ENCODE measurements at regions not wholly inside any gene's neighbourhood (a gene's known extent, or its start where the extent isn't known, plus 50 kb on each side); places are given as distances from the start of the nearest gene placed in this dataset.

DNA sequence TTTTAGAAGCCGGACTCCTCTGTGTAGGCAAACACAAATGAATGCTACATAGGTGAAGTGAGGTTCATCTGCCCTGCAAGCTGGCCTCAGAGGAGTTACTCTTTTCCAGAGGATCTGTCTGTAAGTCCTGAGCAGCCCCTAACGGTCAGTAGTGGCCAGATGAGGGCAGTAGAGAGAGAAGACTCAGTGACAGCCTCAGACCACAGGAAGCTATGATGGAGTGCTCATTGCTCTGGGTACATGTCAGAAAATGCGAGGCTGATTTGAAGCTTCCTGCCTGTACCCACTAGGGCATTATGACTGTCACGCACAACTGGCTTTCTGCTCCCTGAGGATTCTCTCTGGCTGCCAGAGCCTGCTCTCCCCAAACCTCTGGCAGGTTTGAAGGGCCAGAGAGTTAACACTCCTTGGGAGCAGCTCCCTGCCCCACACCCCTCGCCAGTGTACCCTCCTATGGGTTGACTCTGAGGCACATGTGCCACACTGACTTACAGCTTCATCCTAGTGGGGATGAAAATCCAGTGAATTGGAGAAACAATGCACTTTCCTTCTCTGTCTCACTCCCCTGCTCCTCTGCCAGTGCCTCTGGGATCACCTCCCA lies 141.5 kb downstream of the GABRG2 start:
- H3K36me3 ChIP-seq (ENCODE audit: control insufficient read depth in 1 of 2, insufficient read depth in 2 of 2, low read depth in 1 of 2, low read length in 2 of 2): no peaks in the 10 kb centered on the region
- 29% methylated on average over 5 of the region's 5 CpGs for WGBS
- H3K9me3 ChIP-seq (ENCODE audit: control insufficient read depth, low read length): no peaks in the 10 kb centered on the region

DNA sequence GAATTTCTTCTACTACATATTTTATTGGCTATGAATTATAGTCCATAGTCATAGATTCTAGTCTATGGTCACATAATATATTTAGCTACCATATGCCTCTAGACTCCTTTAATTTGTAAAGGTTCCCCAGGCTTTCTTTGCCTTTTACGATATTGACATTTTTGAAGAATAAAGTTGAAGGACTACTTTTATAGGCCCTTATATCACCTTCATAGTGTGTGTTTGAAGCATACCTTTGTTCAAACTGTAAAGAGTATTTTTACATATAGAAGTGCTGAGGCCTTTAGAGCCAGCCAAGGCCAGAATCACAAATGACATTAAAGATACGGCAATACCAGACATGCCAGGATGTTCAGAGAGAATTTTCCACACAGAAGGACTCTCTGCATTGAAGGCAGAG lies 147.0 kb downstream of the GABRG2 start:
- Histone ChIP-seq H3K18ac (ENCODE audit: low read depth in 1 of 2, low read length in 2 of 2) (no peak overlapping the region), H4K91ac (ENCODE audit: low read length) (no peak overlapping the region), H2BK5ac (ENCODE audit: low read depth, low read length, poor library complexity, severe bottlenecking) (no peak overlapping the region), H3K36me3 (ENCODE audit: control insufficient read depth in 1 of 2, insufficient read depth in 2 of 2, low read depth in 1 of 2, low read length in 2 of 2) (no peaks in the 10 kb centered on the region), H2AK5ac (ENCODE audit: low read length, severe bottlenecking) (no peak overlapping the region), H3K9ac (ENCODE audit: low read length) (no peak overlapping the region), H2BK15ac (ENCODE audit: low read depth, poor library complexity, severe bottlenecking) (no peak overlapping the region), H3K14ac (ENCODE audit: low read length in 2 of 2) (no peak overlapping the region), H3K4me3 (ENCODE audit: insufficient read depth in 1 of 2, low read depth in 1 of 2, low read length in 2 of 2) (no peak overlapping the region), H3K4ac (ENCODE audit: low read depth in 1 of 2, low read length in 2 of 2) (no peak overlapping the region), H2BK12ac (ENCODE audit: low read length in 2 of 2) (no peak overlapping the region), H3K4me2 (ENCODE audit: low read length, poor library complexity, severe bottlenecking) (no peak overlapping the region), H3K4me1 (ENCODE audit: control insufficient read depth, insufficient read depth, low read depth, low read length) (no peaks in the 10 kb centered on the region), H4K8ac (ENCODE audit: low read length) (no peak overlapping the region), H2BK120ac (ENCODE audit: low read depth, low read length) (no peak overlapping the region), H3K23ac (ENCODE audit: low read length in 2 of 2) (no peak overlapping the region), H3K9me3 (ENCODE audit: control insufficient read depth, low read length) (no peaks in the 10 kb centered on the region), H2AFZ (ENCODE audit: low read depth, low read length) (no peak overlapping the region), H3K27ac (ENCODE audit: low read length, poor library complexity, severe bottlenecking) (no peak overlapping the region), H3K79me1 (replicated peaks; ENCODE audit: low read length, poor library complexity, severe bottlenecking) (no peaks in the 10 kb centered on the region), H3K27me3 (ENCODE audit: control insufficient read depth in 1 of 2, insufficient read depth in 1 of 2, low read length in 2 of 2) (no peaks in the 10 kb centered on the region)
- WGBS: 86% methylated on average over 1 of the region's 2 CpGs
- no peak for DNase-seq

More for the DNA sequence above, 141.5 kb downstream of the GABRG2 start:
- DNase-seq: no peak
- Histone ChIP-seq H4K8ac (ENCODE audit: low read length) (no peak overlapping the region), H3K4me1 (ENCODE audit: control insufficient read depth, insufficient read depth, low read depth, low read length) (no peaks in the 10 kb centered on the region), H4K91ac (ENCODE audit: low read length) (no peak overlapping the region), H2BK12ac (ENCODE audit: low read length in 2 of 2) (no peak overlapping the region), H3K23ac (ENCODE audit: low read length in 2 of 2) (no peak overlapping the region), H3K4ac (ENCODE audit: low read depth in 1 of 2, low read length in 2 of 2) (no peak overlapping the region), H2BK5ac (ENCODE audit: low read depth, low read length, poor library complexity, severe bottlenecking) (no peak overlapping the region), H3K79me1 (replicated peaks; ENCODE audit: low read length, poor library complexity, severe bottlenecking) (no peaks in the 10 kb centered on the region), H3K27me3 (ENCODE audit: control insufficient read depth in 1 of 2, insufficient read depth in 1 of 2, low read length in 2 of 2) (no peaks in the 10 kb centered on the region), H2BK120ac (ENCODE audit: low read depth, low read length) (no peak overlapping the region), H3K4me3 (ENCODE audit: insufficient read depth in 1 of 2, low read depth in 1 of 2, low read length in 2 of 2) (no peak overlapping the region), H2AK5ac (ENCODE audit: low read length, severe bottlenecking) (no peak overlapping the region), H3K4me2 (ENCODE audit: low read length, poor library complexity, severe bottlenecking) (no peak overlapping the region), H3K27ac (ENCODE audit: low read length, poor library complexity, severe bottlenecking) (no peak overlapping the region), H2BK15ac (ENCODE audit: low read depth, poor library complexity, severe bottlenecking) (no peak overlapping the region), H2AFZ (ENCODE audit: low read depth, low read length) (no peak overlapping the region), H3K14ac (ENCODE audit: low read length in 2 of 2) (no peak overlapping the region), H3K9ac (ENCODE audit: low read length) (no peak overlapping the region), H3K18ac (ENCODE audit: low read depth in 1 of 2, low read length in 2 of 2) (no peak overlapping the region)

DNA sequence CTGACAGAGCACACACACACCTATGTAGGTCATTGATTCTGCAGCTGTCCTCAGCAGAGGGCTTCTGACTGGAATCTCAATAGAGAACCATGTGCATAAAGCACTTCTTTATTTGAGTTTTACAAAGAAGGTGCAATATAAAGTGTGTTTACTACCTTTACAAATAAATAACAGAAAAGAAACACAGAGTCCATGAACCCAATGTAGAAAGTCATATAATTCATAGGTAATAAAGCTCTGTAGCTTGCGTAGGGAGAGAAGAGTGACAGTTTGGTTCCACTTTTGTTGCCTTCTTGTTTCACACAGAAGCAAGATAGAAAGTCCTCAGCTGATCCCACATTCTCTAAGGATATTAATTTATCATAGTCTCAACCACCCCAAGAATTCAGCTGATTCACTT lies 149.5 kb downstream of the GABRG2 start:
- H3K4me2 ChIP-seq (ENCODE audit: low read length, poor library complexity, severe bottlenecking): no peak overlapping the region
- 100% methylated on average over 1 of the region's 1 CpG for WGBS
- H2BK5ac ChIP-seq (ENCODE audit: low read depth, low read length, poor library complexity, severe bottlenecking): no peak overlapping the region
- no peak overlapping the region for H3K14ac ChIP-seq (ENCODE audit: low read length in 2 of 2)
- H2BK120ac ChIP-seq (ENCODE audit: low read depth, low read length): no peak overlapping the region
- H3K18ac ChIP-seq (ENCODE audit: low read depth in 1 of 2, low read length in 2 of 2): no peak overlapping the region
- no peak overlapping the region for H4K91ac ChIP-seq (ENCODE audit: low read length)
- H3K36me3 ChIP-seq (ENCODE audit: control insufficient read depth in 1 of 2, insufficient read depth in 2 of 2, low read depth in 1 of 2, low read length in 2 of 2): no peaks in the 10 kb centered on the region
- no peak for DNase-seq
- H4K8ac ChIP-seq (ENCODE audit: low read length): no peak overlapping the region
- no peaks in the 10 kb centered on the region for H3K79me1 ChIP-seq (replicated peaks; ENCODE audit: low read length, poor library complexity, severe bottlenecking)
- H2AFZ ChIP-seq (ENCODE audit: low read depth, low read length): no peak overlapping the region
- no peak overlapping the region for H2AK5ac ChIP-seq (ENCODE audit: low read length, severe bottlenecking)
- no peak overlapping the region for H2BK12ac ChIP-seq (ENCODE audit: low read length in 2 of 2)
- H3K9me3 ChIP-seq (ENCODE audit: control insufficient read depth, low read length): no peaks in the 10 kb centered on the region
- H3K23ac ChIP-seq (ENCODE audit: low read length in 2 of 2): no peak overlapping the region
- no peak overlapping the region for H3K27ac ChIP-seq (ENCODE audit: low read length, poor library complexity, severe bottlenecking)
- H3K4me1 ChIP-seq (ENCODE audit: control insufficient read depth, insufficient read depth, low read depth, low read length): no peaks in the 10 kb centered on the region
- H3K4me3 ChIP-seq (ENCODE audit: insufficient read depth in 1 of 2, low read depth in 1 of 2, low read length in 2 of 2): no peak overlapping the region
- no peak overlapping the region for H3K9ac ChIP-seq (ENCODE audit: low read length)
- no peaks in the 10 kb centered on the region for H3K27me3 ChIP-seq (ENCODE audit: control insufficient read depth in 1 of 2, insufficient read depth in 1 of 2, low read length in 2 of 2)
- H3K4ac ChIP-seq (ENCODE audit: low read depth in 1 of 2, low read length in 2 of 2): no peak overlapping the region
- no peak overlapping the region for H2BK15ac ChIP-seq (ENCODE audit: low read depth, poor library complexity, severe bottlenecking)

DNA sequence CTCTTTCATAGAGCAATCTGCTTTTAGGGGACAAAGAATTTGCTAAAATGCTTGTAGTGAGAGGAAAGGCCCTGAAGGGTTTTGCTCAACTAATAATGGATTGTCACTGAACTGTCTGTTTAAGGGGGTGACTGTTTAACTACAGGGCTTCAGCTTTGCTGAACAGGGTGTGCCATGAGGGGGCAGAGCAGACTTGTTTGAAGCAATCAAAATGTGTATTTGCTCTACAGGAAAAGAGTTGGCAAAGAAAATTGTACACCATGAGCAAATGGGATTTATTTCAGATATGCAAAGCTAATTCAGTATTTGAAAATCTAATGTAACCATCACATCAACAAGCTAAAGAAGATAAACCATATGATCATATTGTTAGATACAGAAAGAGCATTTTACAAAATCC lies 154.3 kb downstream of the GABRG2 start:
- H3K9me3 ChIP-seq (ENCODE audit: control insufficient read depth, low read length): no peaks in the 10 kb centered on the region
- H3K4me1 ChIP-seq (ENCODE audit: control insufficient read depth, insufficient read depth, low read depth, low read length): no peaks in the 10 kb centered on the region
- H3K18ac ChIP-seq (ENCODE audit: low read depth in 1 of 2, low read length in 2 of 2): no peak overlapping the region
- H3K9ac ChIP-seq (ENCODE audit: low read length): no peak overlapping the region
- no peak overlapping the region for H2BK120ac ChIP-seq (ENCODE audit: low read depth, low read length)
- H3K4me2 ChIP-seq (ENCODE audit: low read length, poor library complexity, severe bottlenecking): no peak overlapping the region
- DNase-seq: no peak
- H2BK15ac ChIP-seq (ENCODE audit: low read depth, poor library complexity, severe bottlenecking): no peak overlapping the region
- H3K4me3 ChIP-seq (ENCODE audit: insufficient read depth in 1 of 2, low read depth in 1 of 2, low read length in 2 of 2): no peak overlapping the region
- H3K23ac ChIP-seq (ENCODE audit: low read length in 2 of 2): no peak overlapping the region
- no peak overlapping the region for H4K91ac ChIP-seq (ENCODE audit: low read length)
- no peak overlapping the region for H2AFZ ChIP-seq (ENCODE audit: low read depth, low read length)
- no peaks in the 10 kb centered on the region for H3K79me1 ChIP-seq (replicated peaks; ENCODE audit: low read length, poor library complexity, severe bottlenecking)
- H3K36me3 ChIP-seq (ENCODE audit: control insufficient read depth in 1 of 2, insufficient read depth in 2 of 2, low read depth in 1 of 2, low read length in 2 of 2): no peaks in the 10 kb centered on the region
- H2AK5ac ChIP-seq (ENCODE audit: low read length, severe bottlenecking): no peak overlapping the region
- H3K27ac ChIP-seq (ENCODE audit: low read length, poor library complexity, severe bottlenecking): no peak overlapping the region
- no peak overlapping the region for H3K4ac ChIP-seq (ENCODE audit: low read depth in 1 of 2, low read length in 2 of 2)
- no peak overlapping the region for H4K8ac ChIP-seq (ENCODE audit: low read length)
- no peak overlapping the region for H3K14ac ChIP-seq (ENCODE audit: low read length in 2 of 2)
- no peak overlapping the region for H2BK5ac ChIP-seq (ENCODE audit: low read depth, low read length, poor library complexity, severe bottlenecking)
- no peak overlapping the region for H2BK12ac ChIP-seq (ENCODE audit: low read length in 2 of 2)
- no peaks in the 10 kb centered on the region for H3K27me3 ChIP-seq (ENCODE audit: control insufficient read depth in 1 of 2, insufficient read depth in 1 of 2, low read length in 2 of 2)
